Neutrophil (primary cell): ENCODE measurements at regions not wholly inside any gene's neighbourhood (a gene's known extent, or its start where the extent isn't known, plus 50 kb on each side); places are given as distances from the start of the nearest gene placed in this dataset.

Source experiments
- H3K27ac ChIP-seq: fragments of 200-600 bp; sonication (generic); 2 replicates; pipeline ENCODE4 v1.5.1; 2016; ENCODE audit warnings: mild to moderate bottlenecking, moderate library complexity
- H3K27me3 ChIP-seq: fragments of 200-600 bp; sonication (generic); 2 replicates; pipeline ENCODE4 v1.6.0; 2016; ENCODE audit warnings: mild to moderate bottlenecking
- H3K36me3 ChIP-seq: fragments of 200-600 bp; sonication (generic); 2 replicates; pipeline ENCODE4 v1.5.1; 2017
- H3K4me1 ChIP-seq, 2 experiments: fragments of 200-600 bp in 1 of 2; sonication (generic) in 1 of 2; 1 replicate in 1 of 2; 2 replicates in 1 of 2; pipeline versions ENCODE4 v1.5.1 to v1.6.1; 2013 to 2016; ENCODE audit warnings: low read depth in 1 of 2, low read length in 1 of 2, mild to moderate bottlenecking in 1 of 2, moderate library complexity in 1 of 2; ENCODE audit not compliant: control insufficient read depth in 1 of 2, insufficient read depth in 1 of 2
- H3K4me3 ChIP-seq, 2 experiments: fragments of 200-600 bp in 1 of 2; sonication (generic) in 1 of 2; 1 replicate in 1 of 2; 2 replicates in 1 of 2; pipeline ENCODE4 v1.5.1; 2013 to 2016; ENCODE audit warnings: low read depth in 1 of 2, low read length in 1 of 2, mild to moderate bottlenecking in 1 of 2, moderate library complexity in 1 of 2
- H3K9me3 ChIP-seq: fragments of 200-600 bp; sonication (generic); 2 replicates; pipeline ENCODE4 v1.5.1; 2016
- CTCF ChIP-seq: fragments of 200-600 bp; sonication (generic); IDR thresholded peaks from 2 replicates; pipeline ENCODE4 v1.5.1; 2016; ENCODE audit warnings: antibody characterized with exemption

DNA sequence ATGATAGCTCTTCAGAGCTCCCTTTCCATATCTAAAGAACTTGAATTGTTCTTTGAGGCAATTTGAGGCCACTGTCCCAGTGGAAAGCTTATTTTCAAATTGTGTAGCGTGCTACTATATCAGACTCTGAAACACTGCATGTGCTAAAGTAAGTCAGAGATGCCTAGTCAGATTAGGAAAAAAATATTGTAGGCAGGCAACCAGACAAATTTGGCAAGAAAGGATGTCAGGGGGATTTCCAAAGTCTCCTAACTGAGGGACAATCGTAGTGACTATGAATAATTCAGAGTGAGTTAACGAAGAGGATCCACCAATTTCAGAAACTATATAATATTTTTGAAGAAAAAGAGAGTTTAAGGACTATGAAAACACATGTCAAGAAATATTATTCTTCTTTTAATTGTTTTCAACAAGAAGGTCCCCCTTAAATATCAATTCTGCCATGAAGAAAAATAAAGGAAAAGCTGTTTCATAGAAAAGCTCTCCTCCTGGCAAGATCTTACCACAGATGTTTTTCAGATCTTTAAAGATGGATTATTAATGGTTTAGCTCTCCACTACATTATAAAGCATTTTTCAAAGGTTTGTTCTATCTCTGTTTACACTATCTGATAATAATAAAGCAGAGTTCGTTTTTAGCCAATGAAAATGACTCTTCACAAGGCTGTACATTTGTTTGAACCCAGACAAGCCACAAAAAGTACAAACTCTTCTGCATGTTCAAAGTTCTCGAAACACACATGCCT lies 273.5 kb upstream of the PTGER4 start:
- peaks cover 80 to 83% of the 10 kb centered on the region in 2 experiments for H3K4me1 ChIP-seq
- peak overlapping the region in 1 of 2 experiments; percentile 36 for H3K4me3 ChIP-seq
- TF ChIP-seq CTCF: no peak
- H3K9me3 ChIP-seq: no peaks in the 10 kb centered on the region
- peak overlapping the region; percentile 89 for H3K27ac ChIP-seq
- no peaks in the 10 kb centered on the region for H3K27me3 ChIP-seq
- no peaks in the 10 kb centered on the region for H3K36me3 ChIP-seq

GRCh38 chr5:40405230-40405629 lies 274.5 kb upstream of the PTGER4 start:
- TF ChIP-seq CTCF: no peak
- H3K4me3 ChIP-seq: peak overlapping the region; percentile 28 to 36
- H3K4me1 ChIP-seq: peaks cover 70 to 73% of the 10 kb centered on the region in 2 experiments
- no peaks in the 10 kb centered on the region for H3K9me3 ChIP-seq
- H3K27me3 ChIP-seq: no peaks in the 10 kb centered on the region
- H3K27ac ChIP-seq: peak overlapping the region; percentile 89
- H3K36me3 ChIP-seq: no peaks in the 10 kb centered on the region

DNA sequence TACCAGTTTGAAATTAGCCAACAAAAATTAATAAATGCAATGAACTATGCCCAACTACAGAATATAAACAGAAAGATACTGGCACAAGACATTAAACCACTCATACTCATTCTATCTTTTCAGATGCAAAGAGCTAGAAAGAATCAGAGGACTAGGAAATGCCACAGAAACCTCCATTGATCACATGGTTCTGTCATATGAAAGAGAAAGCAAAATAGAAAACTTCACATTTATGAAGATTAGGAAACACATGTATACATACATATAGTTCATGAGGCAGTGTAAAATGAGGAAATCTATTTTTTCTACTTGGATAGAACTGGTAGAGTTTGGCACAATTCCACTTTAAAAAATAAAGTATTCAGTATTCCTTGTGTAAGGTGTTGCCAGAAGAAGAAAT lies 275.1 kb upstream of the PTGER4 start:
- Histone ChIP-seq H3K27me3 (no peaks in the 10 kb centered on the region), H3K4me3 (peak overlapping the region in 1 of 2 experiments; percentile 36), H3K4me1 (peaks cover 64 to 67% of the 10 kb centered on the region in 2 experiments), H3K9me3 (no peaks in the 10 kb centered on the region), H3K36me3 (no peaks in the 10 kb centered on the region), H3K27ac (peak overlapping the region; percentile 89)
- no peak for TF ChIP-seq CTCF

DNA sequence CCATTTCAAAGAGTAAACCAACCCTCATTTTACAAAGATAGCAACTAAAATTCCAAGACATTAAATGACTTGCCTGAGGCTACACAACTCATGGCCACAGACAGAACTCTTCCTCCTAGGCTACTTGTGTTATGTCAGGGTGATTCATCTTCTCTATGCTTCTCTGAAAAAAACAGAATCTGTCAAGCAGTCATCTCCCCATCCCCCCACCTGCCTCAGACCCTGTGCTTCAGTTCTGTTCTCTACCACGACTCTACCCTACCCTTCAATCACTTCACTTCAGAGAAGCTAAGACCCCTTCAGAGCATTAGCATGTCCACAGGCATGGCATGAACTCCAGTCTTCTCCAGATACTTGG lies 277.7 kb upstream of the PTGER4 start:
- H3K4me1 ChIP-seq: peaks cover 40 to 41% of the 10 kb centered on the region in 2 experiments
- H3K9me3 ChIP-seq: no peaks in the 10 kb centered on the region
- H3K27ac ChIP-seq: no peak overlapping the region
- no peak for TF ChIP-seq CTCF
- H3K27me3 ChIP-seq: no peaks in the 10 kb centered on the region
- no peak overlapping the region for H3K4me3 ChIP-seq
- no peaks in the 10 kb centered on the region for H3K36me3 ChIP-seq

DNA sequence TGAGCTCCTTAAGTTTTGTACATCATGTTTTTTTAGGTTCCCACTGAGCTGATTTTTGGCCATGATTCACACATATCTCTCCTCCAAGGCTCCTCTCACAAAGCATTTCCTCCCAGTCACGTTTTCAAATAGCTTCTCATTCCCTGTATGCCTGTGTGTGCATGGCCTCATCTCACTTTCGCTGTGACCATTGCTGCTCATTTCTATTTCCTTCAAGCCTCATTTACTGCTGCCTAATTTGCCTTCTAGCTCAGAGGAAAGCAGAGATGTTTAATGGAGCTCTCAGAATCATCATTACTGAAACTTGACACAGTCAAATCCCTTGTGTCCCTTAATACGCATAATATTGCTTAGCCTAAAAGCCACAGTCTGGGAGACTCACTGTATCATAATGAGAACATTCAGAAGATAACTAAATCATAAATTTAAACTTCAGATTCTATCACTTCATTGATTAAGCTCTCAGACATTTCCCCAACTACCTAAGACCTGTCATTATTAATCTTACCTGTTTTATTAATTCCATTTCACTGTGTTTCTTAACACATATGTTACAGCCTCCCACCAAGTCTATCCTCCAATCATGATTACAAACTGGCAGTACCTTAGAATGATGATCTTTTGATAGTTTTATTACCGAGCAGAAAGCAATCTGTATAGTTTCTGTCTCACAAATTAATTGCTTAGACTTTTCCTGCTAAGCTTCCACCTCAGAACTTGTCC lies 278.3 kb upstream of the PTGER4 start:
- no peaks in the 10 kb centered on the region for H3K36me3 ChIP-seq
- H3K27ac ChIP-seq: no peak overlapping the region
- peaks cover 35 to 37% of the 10 kb centered on the region in 2 experiments for H3K4me1 ChIP-seq
- H3K27me3 ChIP-seq: no peaks in the 10 kb centered on the region
- H3K4me3 ChIP-seq: no peak overlapping the region
- no peak for TF ChIP-seq CTCF
- no peaks in the 10 kb centered on the region for H3K9me3 ChIP-seq
